ENCODE measurements at regions not wholly inside any gene's neighbourhood (a gene's known extent, or its start where the extent isn't known, plus 50 kb on each side); places are given as distances from the start of the nearest gene placed in this dataset.
"Not testable (repeated sequence)": the region's sequence is repeated elsewhere in the genome, so short reads cannot be mapped to it uniquely, and the experiment has no call there.

GRCh38 chr13:111678120-111678882 lies 357.9 kb downstream of the TEX29 start:
- not testable (repeated sequence) for H3K27me3 Mint-ChIP-seq (ENCODE audit: insufficient read depth, low read depth, poor library complexity); H3K79me2 ChIP-seq (replicated peaks; ENCODE audit: insufficient read depth); H3K9me2 ChIP-seq (ENCODE audit: insufficient read depth); H3K4me1 Mint-ChIP-seq; H3K9me3 Mint-ChIP-seq; H3K4me3 Mint-ChIP-seq; H3F3A ChIP-seq (replicated peaks; ENCODE audit: low read depth); H3K36me3 Mint-ChIP-seq (ENCODE audit: low read depth); H3K27me3 ChIP-seq (ENCODE audit: insufficient read depth); H3K27ac Mint-ChIP-seq; H3K4me2 ChIP-seq; DNase-seq (ENCODE audit: low spot score); H3K4me1 ChIP-seq (ENCODE audit: insufficient read depth); H4K20me1 ChIP-seq (replicated peaks; ENCODE audit: insufficient read depth); H3K36me3 ChIP-seq (ENCODE audit: insufficient read depth); H2AFZ ChIP-seq; H3K27ac ChIP-seq (ENCODE audit: low read depth); H3K4me3 ChIP-seq
- peak; percentile 44 for ATAC-seq

DNA sequence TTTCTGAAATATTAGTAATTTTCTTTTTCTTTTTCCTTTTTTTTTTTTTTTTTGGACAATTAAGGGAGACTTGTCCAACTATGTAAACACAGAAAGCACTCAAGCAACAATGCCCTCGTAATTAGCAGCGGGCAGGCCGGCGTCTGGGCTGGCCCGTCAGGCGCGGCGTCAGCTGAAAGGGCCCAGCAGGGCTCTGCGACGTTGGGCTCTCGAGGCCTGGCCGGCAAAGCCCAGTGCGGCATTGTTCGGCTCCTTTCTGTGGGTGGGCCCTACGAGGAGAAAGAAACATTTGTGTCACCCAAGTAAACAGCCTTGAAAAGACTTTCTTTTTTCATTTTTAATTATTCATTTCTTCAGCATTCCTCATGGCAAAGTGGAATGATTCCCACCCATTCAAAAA lies 359.2 kb downstream of the TEX29 start:
- DNase-seq (ENCODE audit: low spot score); H3K9me2 ChIP-seq (ENCODE audit: insufficient read depth); H3F3A ChIP-seq (replicated peaks; ENCODE audit: low read depth); H3K4me2 ChIP-seq; H3K27ac ChIP-seq (ENCODE audit: low read depth); H3K36me3 Mint-ChIP-seq (ENCODE audit: low read depth); H3K4me3 Mint-ChIP-seq; H3K4me1 Mint-ChIP-seq; H2AFZ ChIP-seq; H3K36me3 ChIP-seq (ENCODE audit: insufficient read depth); H3K27me3 ChIP-seq (ENCODE audit: insufficient read depth); H3K9me3 Mint-ChIP-seq; H3K27ac Mint-ChIP-seq; H4K20me1 ChIP-seq (replicated peaks; ENCODE audit: insufficient read depth); H3K4me1 ChIP-seq (ENCODE audit: insufficient read depth); H3K27me3 Mint-ChIP-seq (ENCODE audit: insufficient read depth, low read depth, poor library complexity); H3K4me3 ChIP-seq; H3K79me2 ChIP-seq (replicated peaks; ENCODE audit: insufficient read depth): not testable (repeated sequence)
- peak; percentile 79 for ATAC-seq

GRCh38 chr13:111680100-111680499 lies 359.7 kb downstream of the TEX29 start:
- peak; percentile 83 for ATAC-seq
- DNase-seq (ENCODE audit: low spot score); H3K4me2 ChIP-seq; H3K4me3 ChIP-seq; H3K36me3 Mint-ChIP-seq (ENCODE audit: low read depth); H3K4me3 Mint-ChIP-seq; H3K27me3 ChIP-seq (ENCODE audit: insufficient read depth); H3K9me2 ChIP-seq (ENCODE audit: insufficient read depth); H3K27ac Mint-ChIP-seq; H3K36me3 ChIP-seq (ENCODE audit: insufficient read depth); H3K9me3 Mint-ChIP-seq; H4K20me1 ChIP-seq (replicated peaks; ENCODE audit: insufficient read depth); H2AFZ ChIP-seq; H3K79me2 ChIP-seq (replicated peaks; ENCODE audit: insufficient read depth); H3K4me1 Mint-ChIP-seq; H3K27me3 Mint-ChIP-seq (ENCODE audit: insufficient read depth, low read depth, poor library complexity); H3K27ac ChIP-seq (ENCODE audit: low read depth); H3K4me1 ChIP-seq (ENCODE audit: insufficient read depth); H3F3A ChIP-seq (replicated peaks; ENCODE audit: low read depth): not testable (repeated sequence)

GRCh38 chr13:111692028-111692427 lies 371.6 kb downstream of the TEX29 start:
- not testable (repeated sequence) for H3K4me2 ChIP-seq; DNase-seq (ENCODE audit: low spot score); H3K4me3 Mint-ChIP-seq; H4K20me1 ChIP-seq (replicated peaks; ENCODE audit: insufficient read depth); ATAC-seq; H3F3A ChIP-seq (replicated peaks; ENCODE audit: low read depth); H3K27me3 Mint-ChIP-seq (ENCODE audit: insufficient read depth, low read depth, poor library complexity); H3K27ac ChIP-seq (ENCODE audit: low read depth); H3K79me2 ChIP-seq (replicated peaks; ENCODE audit: insufficient read depth); H3K9me3 Mint-ChIP-seq; H3K36me3 Mint-ChIP-seq (ENCODE audit: low read depth); H3K36me3 ChIP-seq (ENCODE audit: insufficient read depth); H3K27me3 ChIP-seq (ENCODE audit: insufficient read depth); H2AFZ ChIP-seq; H3K4me1 ChIP-seq (ENCODE audit: insufficient read depth); H3K27ac Mint-ChIP-seq; H3K4me3 ChIP-seq; H3K4me1 Mint-ChIP-seq; H3K9me2 ChIP-seq (ENCODE audit: insufficient read depth)

DNA sequence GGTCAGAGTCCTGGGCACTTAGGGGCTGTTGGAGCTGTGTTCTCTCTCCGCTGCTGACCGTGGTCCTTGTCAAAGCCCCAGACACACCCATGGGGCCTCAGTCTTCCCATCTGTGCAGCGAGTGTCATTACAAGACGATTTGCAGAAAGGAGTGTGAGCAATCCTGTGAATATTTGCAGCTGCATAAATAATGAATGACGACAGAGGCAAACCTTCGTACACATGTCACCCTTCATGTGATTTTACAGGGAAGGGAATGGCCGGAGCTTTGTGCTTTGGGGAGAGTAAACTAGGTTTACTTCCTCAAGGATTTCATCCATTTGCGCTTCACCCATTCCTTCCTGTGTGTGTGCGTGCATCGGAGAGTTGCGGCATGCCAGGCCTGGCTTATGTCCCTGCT lies 370.8 kb upstream of the SOX1 start:
- not testable (repeated sequence) for H4K20me1 ChIP-seq (replicated peaks; ENCODE audit: insufficient read depth); H3K79me2 ChIP-seq (replicated peaks; ENCODE audit: insufficient read depth); H3K4me3 Mint-ChIP-seq; H3K4me1 ChIP-seq (ENCODE audit: insufficient read depth); H3K9me2 ChIP-seq (ENCODE audit: insufficient read depth); H3K27ac ChIP-seq (ENCODE audit: low read depth); H3K36me3 Mint-ChIP-seq (ENCODE audit: low read depth); H3K4me1 Mint-ChIP-seq; H3K27me3 Mint-ChIP-seq (ENCODE audit: insufficient read depth, low read depth, poor library complexity); H3K27me3 ChIP-seq (ENCODE audit: insufficient read depth); H2AFZ ChIP-seq; H3F3A ChIP-seq (replicated peaks; ENCODE audit: low read depth); DNase-seq (ENCODE audit: low spot score); H3K4me3 ChIP-seq; H3K9me3 Mint-ChIP-seq; H3K4me2 ChIP-seq; H3K36me3 ChIP-seq (ENCODE audit: insufficient read depth); ATAC-seq; H3K27ac Mint-ChIP-seq

GRCh38 chr13:111702059-111702458 lies 364.9 kb upstream of the SOX1 start:
- H3K4me1 Mint-ChIP-seq; H3K79me2 ChIP-seq (replicated peaks; ENCODE audit: insufficient read depth); H2AFZ ChIP-seq; H3K27me3 Mint-ChIP-seq (ENCODE audit: insufficient read depth, low read depth, poor library complexity); DNase-seq (ENCODE audit: low spot score); H3K27ac Mint-ChIP-seq; H3K36me3 Mint-ChIP-seq (ENCODE audit: low read depth); H3K9me2 ChIP-seq (ENCODE audit: insufficient read depth); H4K20me1 ChIP-seq (replicated peaks; ENCODE audit: insufficient read depth); H3F3A ChIP-seq (replicated peaks; ENCODE audit: low read depth); H3K36me3 ChIP-seq (ENCODE audit: insufficient read depth); H3K27ac ChIP-seq (ENCODE audit: low read depth); H3K4me3 ChIP-seq; H3K4me1 ChIP-seq (ENCODE audit: insufficient read depth); H3K4me3 Mint-ChIP-seq; H3K9me3 Mint-ChIP-seq; H3K27me3 ChIP-seq (ENCODE audit: insufficient read depth); H3K4me2 ChIP-seq: not testable (repeated sequence)
- ATAC-seq: peak; percentile 58

All from GM23338 (cell line).